ENCODE measurements at regions not wholly inside any gene's neighbourhood (a gene's known extent, or its start where the extent isn't known, plus 50 kb on each side); places are given as distances from the start of the nearest gene placed in this dataset.

DNA sequence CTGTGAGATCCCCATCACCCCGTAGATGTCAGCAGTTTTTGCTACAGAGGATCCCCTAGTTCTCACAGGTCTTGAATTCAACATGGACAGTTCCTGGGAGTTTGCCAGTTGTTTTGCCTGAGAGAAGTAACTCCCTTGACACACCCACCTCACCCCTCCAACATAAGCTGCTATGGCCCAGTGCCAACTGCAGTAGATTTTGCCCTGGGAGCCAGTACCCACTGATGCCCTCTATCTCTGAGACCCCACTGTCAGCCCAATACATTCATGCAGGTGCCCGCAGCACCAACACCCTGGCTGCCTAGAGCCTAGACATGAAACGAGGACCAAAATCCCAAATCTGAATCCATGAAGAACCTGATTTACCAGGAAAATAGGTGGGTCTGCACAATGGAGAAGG is 583.9 kb upstream of the CTNND2 start:
- TF ChIP-seq, protein P1, sequence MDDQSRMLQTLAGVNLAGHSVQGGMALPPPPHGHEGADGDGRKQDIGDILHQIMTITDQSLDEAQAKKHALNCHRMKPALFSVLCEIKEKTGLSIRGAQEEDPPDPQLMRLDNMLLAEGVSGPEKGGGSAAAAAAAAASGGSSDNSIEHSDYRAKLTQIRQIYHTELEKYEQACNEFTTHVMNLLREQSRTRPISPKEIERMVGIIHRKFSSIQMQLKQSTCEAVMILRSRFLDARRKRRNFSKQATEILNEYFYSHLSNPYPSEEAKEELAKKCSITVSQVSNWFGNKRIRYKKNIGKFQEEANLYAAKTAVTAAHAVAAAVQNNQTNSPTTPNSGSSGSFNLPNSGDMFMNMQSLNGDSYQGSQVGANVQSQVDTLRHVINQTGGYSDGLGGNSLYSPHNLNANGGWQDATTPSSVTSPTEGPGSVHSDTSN (CRISPR knock-in tag; IDR thresholded peaks at IDR 0.05): no peak
- TF ChIP-seq, protein P2, sequence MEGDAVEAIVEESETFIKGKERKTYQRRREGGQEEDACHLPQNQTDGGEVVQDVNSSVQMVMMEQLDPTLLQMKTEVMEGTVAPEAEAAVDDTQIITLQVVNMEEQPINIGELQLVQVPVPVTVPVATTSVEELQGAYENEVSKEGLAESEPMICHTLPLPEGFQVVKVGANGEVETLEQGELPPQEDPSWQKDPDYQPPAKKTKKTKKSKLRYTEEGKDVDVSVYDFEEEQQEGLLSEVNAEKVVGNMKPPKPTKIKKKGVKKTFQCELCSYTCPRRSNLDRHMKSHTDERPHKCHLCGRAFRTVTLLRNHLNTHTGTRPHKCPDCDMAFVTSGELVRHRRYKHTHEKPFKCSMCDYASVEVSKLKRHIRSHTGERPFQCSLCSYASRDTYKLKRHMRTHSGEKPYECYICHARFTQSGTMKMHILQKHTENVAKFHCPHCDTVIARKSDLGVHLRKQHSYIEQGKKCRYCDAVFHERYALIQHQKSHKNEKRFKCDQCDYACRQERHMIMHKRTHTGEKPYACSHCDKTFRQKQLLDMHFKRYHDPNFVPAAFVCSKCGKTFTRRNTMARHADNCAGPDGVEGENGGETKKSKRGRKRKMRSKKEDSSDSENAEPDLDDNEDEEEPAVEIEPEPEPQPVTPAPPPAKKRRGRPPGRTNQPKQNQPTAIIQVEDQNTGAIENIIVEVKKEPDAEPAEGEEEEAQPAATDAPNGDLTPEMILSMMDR (tag by site-specific recombination; IDR thresholded peaks at IDR 0.05): no peak
- no peak for TF ChIP-seq ZNF155 (tag by site-specific recombination; IDR thresholded peaks at IDR 0.05)
- TF ChIP-seq, protein P3, sequence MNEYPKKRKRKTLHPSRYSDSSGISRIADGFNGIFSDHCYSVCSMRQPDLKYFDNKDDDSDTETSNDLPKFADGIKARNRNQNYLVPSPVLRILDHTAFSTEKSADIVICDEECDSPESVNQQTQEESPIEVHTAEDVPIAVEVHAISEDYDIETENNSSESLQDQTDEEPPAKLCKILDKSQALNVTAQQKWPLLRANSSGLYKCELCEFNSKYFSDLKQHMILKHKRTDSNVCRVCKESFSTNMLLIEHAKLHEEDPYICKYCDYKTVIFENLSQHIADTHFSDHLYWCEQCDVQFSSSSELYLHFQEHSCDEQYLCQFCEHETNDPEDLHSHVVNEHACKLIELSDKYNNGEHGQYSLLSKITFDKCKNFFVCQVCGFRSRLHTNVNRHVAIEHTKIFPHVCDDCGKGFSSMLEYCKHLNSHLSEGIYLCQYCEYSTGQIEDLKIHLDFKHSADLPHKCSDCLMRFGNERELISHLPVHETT (tag by site-specific recombination; IDR thresholded peaks at IDR 0.05): no peak
